T47D (cell line): ENCODE measurements at regions not wholly inside any gene's neighbourhood (a gene's known extent, or its start where the extent isn't known, plus 50 kb on each side); places are given as distances from the start of the nearest gene placed in this dataset.
"Not testable (repeated sequence)": the region's sequence is repeated elsewhere in the genome, so short reads cannot be mapped to it uniquely, and the experiment has no call there.

ENCODE experiments used
- DNase-seq, 2 experiments: peaks; one replicate each; pipeline versions ENCODE4 v3.0.0 to v3.0.0-alpha.2; 2011 to 2012; ENCODE audit warnings: low read depth in 1 of 2, low spot score in 1 of 2
- JUND ChIP-seq: IDR thresholded peaks from 2 replicates; pipeline ENCODE4 v1.6.1; 2012; ENCODE audit warnings: low read depth
- in situ Hi-C: cut with HindIII; loops from 2 replicates; pipeline ENCODE4 v1.10.0; 2016; ENCODE audit warnings: low sequenced_read_pairs, low pct_unique_long_range_greater_than_20kb

DNA sequence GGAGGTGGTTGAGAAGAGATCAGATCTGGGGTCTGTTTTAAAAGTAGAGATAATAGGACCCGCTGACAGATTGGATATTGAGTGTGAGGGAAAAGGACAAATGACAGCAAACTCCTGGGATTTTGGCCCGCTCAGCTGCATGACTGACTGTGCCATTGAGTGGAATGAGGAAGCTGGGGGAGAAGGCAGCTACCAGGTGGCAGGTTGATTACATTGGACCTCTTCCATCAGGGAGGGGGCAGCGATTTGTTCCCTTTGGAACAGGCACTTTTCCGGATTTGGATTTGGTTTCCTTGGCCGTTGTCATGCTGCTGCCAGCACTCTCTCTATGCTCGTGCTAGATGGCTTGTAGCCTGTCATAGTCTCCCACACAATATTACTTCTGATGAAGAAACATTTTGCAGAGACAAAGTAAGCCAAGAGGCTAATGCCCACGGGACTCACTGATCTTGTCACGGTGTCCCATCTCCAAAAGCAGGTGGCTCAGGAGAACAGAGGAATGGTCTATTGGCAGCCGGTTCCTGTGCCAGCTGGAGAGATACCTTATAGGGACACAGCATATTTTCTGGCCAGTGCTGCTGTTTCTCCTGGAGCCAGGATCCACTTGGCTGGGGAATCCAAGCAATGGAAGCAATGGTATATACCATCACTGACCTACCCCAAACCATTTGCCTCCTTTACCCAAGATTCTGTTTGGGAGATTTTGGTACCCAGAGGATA, 69.1 kb upstream of the WAC start:
- TF ChIP-seq JUND = peak; percentile 14; the same call in 1 of the 2 replicates
- in situ Hi-C loops = no loop called here
- DNase-seq = peak; percentile 26 to 94

DNA sequence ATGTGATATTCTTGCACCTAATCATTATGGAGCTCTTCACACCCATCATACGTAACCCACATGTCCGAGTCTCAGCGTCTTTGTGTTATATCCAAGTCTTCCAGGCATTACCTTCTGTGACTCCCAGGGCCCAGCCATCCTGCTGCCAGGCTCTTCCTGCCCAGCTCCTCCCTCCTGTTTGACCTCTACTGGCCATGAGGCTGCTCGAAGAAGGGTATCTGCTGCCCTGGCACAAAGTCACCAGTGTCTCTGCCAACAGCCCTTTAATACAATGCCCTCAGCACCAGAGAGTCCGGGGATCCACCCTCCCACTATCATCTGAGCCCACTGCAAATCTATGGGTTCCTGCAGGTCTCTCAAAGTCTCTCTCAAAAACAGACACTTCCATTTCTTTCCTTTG, 65.3 kb upstream of the WAC start:
- in situ Hi-C loops = no loop called here
- no peak for TF ChIP-seq JUND
- no peak for DNase-seq

DNA sequence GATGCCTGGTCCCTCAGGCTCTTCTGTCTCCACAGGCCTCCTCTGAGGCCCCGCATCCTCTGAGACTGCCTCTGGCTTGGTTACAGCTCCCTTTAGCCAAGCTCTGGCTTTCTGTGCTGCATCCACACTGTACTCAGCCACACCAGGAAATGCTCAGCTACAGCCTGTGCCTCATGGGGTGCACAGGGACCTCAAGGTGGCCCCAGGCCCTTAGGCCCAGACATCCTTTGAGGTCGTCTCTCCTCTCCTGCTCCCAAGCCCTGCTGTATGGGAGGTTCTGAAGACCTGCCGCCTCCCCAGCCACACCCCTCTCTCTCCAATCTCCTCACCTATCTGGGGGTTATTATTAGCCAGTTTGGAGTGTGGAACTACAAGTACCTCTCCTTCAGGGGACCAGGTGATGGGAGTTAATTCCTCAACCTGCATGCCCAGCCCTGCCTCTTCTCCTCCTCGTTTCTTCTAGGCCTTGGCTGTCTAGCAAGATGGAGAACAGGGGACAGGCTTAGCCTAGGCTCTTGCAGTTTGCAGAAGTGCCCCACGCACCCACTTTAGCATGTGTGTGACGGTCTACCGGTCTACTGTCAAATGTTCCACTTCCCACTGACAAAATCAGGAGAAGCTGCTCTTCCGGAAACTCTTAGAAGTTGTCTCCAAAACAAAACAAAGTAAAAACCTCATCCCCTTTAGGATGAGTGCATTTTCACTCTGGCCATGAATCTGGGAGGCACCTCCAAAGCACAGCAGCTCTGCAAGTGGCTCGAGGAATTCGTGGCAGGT, 64.0 kb upstream of the WAC start:
- DNase-seq = no peak
- no peak for TF ChIP-seq JUND
- in situ Hi-C loops = no loop called here

DNA sequence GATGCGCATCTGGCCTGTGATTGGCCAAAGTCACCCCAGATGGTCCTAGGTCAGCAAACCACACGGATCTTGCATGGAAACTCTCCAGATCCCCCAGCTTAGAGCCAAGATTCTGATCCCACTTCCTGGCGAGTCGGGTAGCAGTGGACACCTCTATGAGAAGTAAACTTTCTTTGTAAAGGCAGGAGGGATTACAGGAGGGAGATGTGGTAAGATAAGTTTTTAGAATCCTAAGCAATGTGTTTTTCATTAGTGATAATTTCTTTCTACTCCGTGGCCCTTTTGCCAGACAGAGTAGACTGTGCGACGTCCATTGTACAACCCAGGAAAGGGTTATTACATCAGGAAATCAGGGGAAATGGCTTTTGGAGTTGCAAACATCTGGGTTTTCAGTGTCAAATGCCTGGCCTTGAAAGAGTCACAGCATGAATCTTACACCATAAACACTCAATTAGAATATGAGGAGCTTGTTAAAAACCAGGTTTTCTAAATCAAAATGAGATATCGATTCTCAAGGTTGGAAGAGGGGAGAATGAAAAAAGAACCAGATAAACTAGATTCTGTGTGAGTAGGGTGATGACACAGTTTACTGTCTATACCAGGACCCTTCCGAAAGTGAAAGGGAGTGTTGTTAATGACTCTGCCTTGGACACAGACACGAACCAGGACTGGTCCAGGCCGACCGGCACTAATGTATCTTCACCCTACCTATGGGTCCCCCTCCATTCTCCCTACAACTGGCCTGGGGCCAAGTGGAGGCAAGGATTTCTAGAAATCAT, 61.9 kb upstream of the WAC start:
- DNase-seq = no peak
- in situ Hi-C loops = no loop called here

DNA sequence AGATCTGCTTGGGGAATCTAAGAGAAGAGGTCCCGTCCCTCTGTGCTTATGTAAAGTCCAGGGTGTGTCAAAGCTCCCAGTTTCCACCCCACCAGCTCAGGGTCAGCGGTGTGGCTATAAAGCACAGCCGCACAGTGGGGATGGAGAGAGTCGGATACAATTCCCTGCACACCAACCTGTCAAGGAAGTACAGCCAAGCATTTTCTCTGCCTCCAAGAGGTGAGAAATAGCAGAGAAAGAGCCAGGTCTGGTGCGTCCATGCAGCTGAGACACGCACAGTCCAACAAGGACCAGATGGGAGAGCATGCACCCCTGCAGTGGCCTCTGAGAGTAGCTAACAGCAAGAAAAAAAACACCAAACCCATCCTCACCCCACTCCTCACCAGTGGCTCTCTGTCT, 61.3 kb upstream of the WAC start:
- TF ChIP-seq JUND = no peak
- no peak for DNase-seq
- in situ Hi-C loops = no loop called here

More for the DNA sequence above, 61.9 kb upstream of the WAC start:
- TF ChIP-seq JUND = no peak

DNA sequence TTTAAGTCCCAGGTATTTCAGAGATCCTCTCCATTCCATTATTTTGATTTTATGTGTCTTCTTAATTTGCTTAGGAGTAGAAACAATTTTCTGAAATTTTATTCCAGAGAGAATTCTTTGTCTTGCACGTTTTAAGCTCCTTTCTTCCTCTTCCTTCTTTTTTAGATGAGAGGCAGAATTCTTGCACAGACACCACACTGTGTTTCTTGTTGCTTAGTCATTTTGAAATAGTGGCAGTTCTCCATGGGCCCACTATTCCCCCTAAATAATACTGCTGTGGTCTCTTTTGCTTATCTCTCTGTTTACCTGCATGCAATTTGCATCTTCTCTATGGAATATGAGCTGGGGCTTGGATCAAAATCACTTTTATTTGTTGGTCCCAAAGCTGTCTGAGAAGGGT, 54.3 kb upstream of the WAC start:
- in situ Hi-C loops = no loop called here
- no peak for DNase-seq
- TF ChIP-seq JUND = no peak

DNA sequence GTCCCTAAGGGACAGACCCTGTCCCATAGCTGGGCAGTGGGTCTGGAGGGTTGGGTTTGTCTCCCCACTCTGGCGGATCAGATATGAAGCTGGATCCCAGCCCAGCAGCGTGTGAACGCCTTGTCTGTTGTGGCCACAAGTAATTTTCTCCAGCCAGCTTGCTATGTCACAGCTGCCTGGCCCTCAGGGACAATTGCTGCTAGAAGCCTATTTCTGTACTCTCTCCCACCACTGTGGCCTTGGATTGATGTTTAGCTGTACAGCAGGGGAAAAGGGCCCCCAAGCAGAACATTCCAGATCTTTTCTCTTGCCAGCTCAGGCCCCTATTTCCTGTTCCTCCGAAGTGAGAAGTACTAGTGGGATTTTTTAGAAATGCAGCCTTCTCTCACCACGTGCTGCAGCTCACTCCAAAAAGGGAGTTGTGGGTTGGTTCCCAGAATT, 53.5 kb upstream of the WAC start:
- in situ Hi-C loops = no loop called here
- no peak for TF ChIP-seq JUND
- no peak for DNase-seq

DNA sequence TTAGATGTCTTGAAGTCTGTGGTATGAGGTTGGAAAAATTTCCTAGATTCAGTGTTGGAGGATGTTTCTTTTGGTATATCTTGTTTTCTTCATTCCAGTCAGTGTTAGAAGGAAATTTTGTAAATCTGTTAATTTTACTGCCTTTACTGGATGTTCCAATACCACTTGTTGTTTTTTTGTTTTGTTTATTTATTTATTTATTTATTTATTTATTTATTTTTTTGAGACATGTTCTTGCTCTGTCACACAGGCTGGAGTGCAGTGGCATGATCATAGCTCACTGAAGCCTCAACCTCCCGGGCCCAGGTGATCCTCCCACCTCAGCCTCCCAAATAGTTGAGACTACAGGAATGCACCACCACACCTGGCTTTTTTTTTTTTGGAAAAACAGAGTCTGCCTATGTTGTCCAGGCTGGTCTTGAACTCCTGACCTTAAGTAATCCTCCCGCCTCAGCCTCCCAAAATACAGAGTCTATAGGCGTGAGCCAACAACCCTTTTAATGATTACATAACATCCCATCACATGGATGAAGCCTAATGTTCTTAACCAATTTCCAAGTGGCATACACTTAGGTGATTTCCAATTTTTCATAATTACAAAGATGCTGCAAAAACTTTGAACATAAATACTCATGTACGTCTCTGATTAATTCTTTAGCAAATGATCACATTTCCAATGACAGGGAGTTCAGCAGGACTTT, 52.8 kb upstream of the WAC start:
- no peak for TF ChIP-seq JUND
- DNase-seq = no peak
- in situ Hi-C loops = no loop called here

DNA sequence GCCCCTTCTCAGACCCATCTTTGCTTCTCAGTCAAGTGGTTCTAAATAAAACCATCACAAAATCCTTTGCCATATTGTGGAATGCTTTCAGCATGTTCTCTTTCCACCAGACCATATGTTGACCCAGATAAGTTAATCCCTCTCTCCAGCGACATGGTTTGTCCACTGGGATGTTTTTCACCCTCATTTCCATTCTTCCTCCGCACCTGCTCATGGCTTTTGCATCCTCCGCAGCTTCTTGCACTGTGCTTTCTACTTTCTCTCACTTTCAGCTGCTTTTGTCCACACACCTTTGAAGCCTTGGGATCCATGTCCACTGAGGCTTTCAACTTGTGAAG, 52.3 kb upstream of the WAC start:
- no peak for TF ChIP-seq JUND
- in situ Hi-C loops = no loop called here
- no peak for DNase-seq

DNA sequence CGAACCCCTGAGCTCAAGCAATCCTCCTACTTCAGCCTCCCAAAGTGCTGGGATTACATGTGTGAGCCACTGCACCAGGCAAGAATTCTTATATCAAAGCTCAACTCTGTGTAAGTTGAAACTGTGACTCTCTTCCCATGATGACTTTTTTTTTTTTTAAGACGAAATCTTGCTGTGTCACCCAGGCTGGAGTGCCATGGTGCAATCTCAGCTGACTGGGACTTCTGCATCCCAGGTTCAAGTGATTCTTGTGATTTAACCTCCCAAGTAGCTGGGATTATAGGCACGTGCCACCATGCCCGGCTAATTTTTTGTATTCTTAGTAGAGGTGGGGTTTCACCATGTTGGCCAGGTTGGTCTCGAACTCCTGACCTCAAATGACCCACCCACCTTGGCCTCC, 51.6 kb upstream of the WAC start:
- DNase-seq, in situ Hi-C loops: not testable (repeated sequence)

DNA sequence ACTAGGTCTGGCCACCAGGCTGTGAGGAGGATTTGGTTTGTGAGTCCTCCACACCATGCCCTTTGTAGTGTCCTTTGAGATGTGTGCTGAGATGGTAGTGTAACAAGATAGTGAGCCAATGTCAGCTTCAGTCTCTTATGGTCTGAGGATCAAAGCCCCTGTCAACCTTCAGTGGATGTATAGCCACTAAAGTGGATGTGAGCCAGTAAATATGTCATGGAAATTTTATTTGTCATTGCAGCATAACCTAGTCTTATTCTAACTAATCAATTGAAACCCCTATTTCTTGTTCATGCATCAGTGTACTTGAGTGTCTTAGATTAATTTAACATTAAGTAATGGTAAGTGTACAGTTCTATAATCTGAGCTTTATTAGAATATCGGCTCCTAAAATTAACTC, 51.0 kb upstream of the WAC start:
- in situ Hi-C loops = no loop called here
- no peak for TF ChIP-seq JUND
- DNase-seq = no peak
